GM23338 (cell line): ENCODE measurements at regions not wholly inside any gene's neighbourhood (a gene's known extent, or its start where the extent isn't known, plus 50 kb on each side); places are given as distances from the start of the nearest gene placed in this dataset.

ENCODE experiments used
- ATAC-seq: fragments of 200-7000 bp; cut with Tn5 transposase; 3 replicates; pipeline ENCODE4 v1.9.1; 2020
- DNase-seq: peaks from one replicate; pipeline ENCODE4 v3.0.0-alpha.2; 2015; ENCODE audit warnings: low spot score
- H2AFZ ChIP-seq: fragments of 200-600 bp; sonication (generic); 2 replicates; pipeline ENCODE4 v1.8.0; 2016; ENCODE audit warnings: antibody characterized with exemption, mild to moderate bottlenecking, moderate library complexity
- H3F3A ChIP-seq: fragments of 200-600 bp; sonication (generic); replicated peaks from 2 replicates; pipeline ENCODE4 v1.8.0; 2017; ENCODE audit warnings: antibody characterized with exemption, mixed run types, low read depth
- H3K27ac ChIP-seq: fragments of 200-600 bp; sonication (generic); 2 replicates; pipeline ENCODE4 v1.6.1; 2016; ENCODE audit warnings: low read depth
- H3K27me3 ChIP-seq: fragments of 200-600 bp; sonication (generic); 2 replicates; pipeline ENCODE4 v1.8.0; 2016; ENCODE audit warnings: mild to moderate bottlenecking, mixed run types, moderate library complexity; ENCODE audit not compliant: insufficient read depth
- H3K36me3 ChIP-seq: fragments of 200-600 bp; sonication (generic); 2 replicates; pipeline ENCODE4 v1.8.0; 2016; ENCODE audit warnings: mild to moderate bottlenecking; ENCODE audit not compliant: insufficient read depth
- H3K4me1 ChIP-seq: fragments of 200-600 bp; sonication (generic); 2 replicates; pipeline ENCODE4 v1.8.0; 2016; ENCODE audit warnings: mild to moderate bottlenecking, moderate library complexity; ENCODE audit not compliant: insufficient read depth
- H3K4me2 ChIP-seq: fragments of 200-600 bp; sonication (generic); 2 replicates; pipeline ENCODE4 v1.7.1; 2017; ENCODE audit warnings: mixed run types
- H3K4me3 ChIP-seq: fragments of 200-600 bp; sonication (generic); 2 replicates; pipeline ENCODE4 v1.6.1; 2016; ENCODE audit warnings: mixed run types
- H3K79me2 ChIP-seq: fragments of 200-600 bp; sonication (generic); replicated peaks from 2 replicates; pipeline ENCODE4 v1.8.0; 2017; ENCODE audit warnings: mild to moderate bottlenecking; ENCODE audit not compliant: insufficient read depth
- H3K9me2 ChIP-seq: fragments of 200-600 bp; sonication (generic); 2 replicates; pipeline ENCODE4 v1.8.0; 2017; ENCODE audit not compliant: insufficient read depth
- H4K20me1 ChIP-seq: fragments of 200-600 bp; sonication (generic); replicated peaks from 2 replicates; pipeline ENCODE4 v1.8.0; 2017; ENCODE audit warnings: mild to moderate bottlenecking; ENCODE audit not compliant: insufficient read depth
- H3K27ac Mint-ChIP-seq: 2 replicates; pipeline ENCODE4 v1.8.0; 2020; ENCODE audit warnings: inconsistent platforms, mild to moderate bottlenecking, moderate library complexity, mixed read lengths
- H3K27me3 Mint-ChIP-seq: 3 replicates; pipeline ENCODE4 v1.8.0; 2022; ENCODE audit warnings: low read depth, mild to moderate bottlenecking, moderate library complexity, mixed read lengths, inconsistent platforms; ENCODE audit not compliant: insufficient read depth, poor library complexity
- H3K36me3 Mint-ChIP-seq: 3 replicates; pipeline ENCODE4 v1.8.0; 2021; ENCODE audit warnings: low read depth, mild to moderate bottlenecking, inconsistent platforms, moderate library complexity, mixed read lengths
- H3K4me1 Mint-ChIP-seq: 3 replicates; pipeline ENCODE4 v1.8.0; 2020; ENCODE audit warnings: mild to moderate bottlenecking, inconsistent platforms, mixed read lengths
- H3K4me3 Mint-ChIP-seq: 3 replicates; pipeline ENCODE4 v1.8.0; 2021; ENCODE audit warnings: moderate library complexity, mild to moderate bottlenecking, inconsistent platforms, mixed read lengths
- H3K9me3 Mint-ChIP-seq: 3 replicates; pipeline ENCODE4 v1.8.0; 2020; ENCODE audit warnings: moderate library complexity, mild to moderate bottlenecking, inconsistent platforms, mixed read lengths
- CREB1 ChIP-seq: fragments of 250-450 bp; sonication (Bioruptor Pico); IDR thresholded peaks from 2 replicates; pipeline ENCODE4 v1.5.0; 2020; ENCODE audit warnings: low read depth, mild to moderate bottlenecking, moderate library complexity
- CTCF ChIP-seq, 2 experiments: fragments of 200-600 bp in 1 of 2; sonication (generic) in 1 of 2; conservative IDR thresholded peaks; 2 replicates each; pipeline versions ENCODE4 v1.5.1 to v1.6.1; 2016 to 2017; ENCODE audit warnings: antibody characterized with exemption in 2 of 2, low read depth in 2 of 2, mild to moderate bottlenecking in 2 of 2, moderate library complexity in 1 of 2
- ETS1 ChIP-seq: IDR thresholded peaks from 2 replicates; pipeline ENCODE4 v1.6.1; 2016; ENCODE audit warnings: antibody characterized with exemption
- EZH2 ChIP-seq: fragments of 200-600 bp; sonication (generic); IDR thresholded peaks from one replicate; pipeline ENCODE4 v1.8.0; 2017; ENCODE audit warnings: antibody characterized with exemption, mild to moderate bottlenecking, low read depth; ENCODE audit not compliant: unreplicated experiment
- EZH2phosphoT487 ChIP-seq: fragments of 200-600 bp; sonication (generic); IDR thresholded peaks from one replicate; pipeline ENCODE4 v1.8.1; 2018; ENCODE audit warnings: antibody characterized with exemption; ENCODE audit not compliant: unreplicated experiment
- JUNB ChIP-seq: IDR thresholded peaks from one replicate; pipeline ENCODE4 v1.6.1; 2016; ENCODE audit warnings: antibody characterized with exemption; ENCODE audit not compliant: unreplicated experiment
- NANOG ChIP-seq: IDR thresholded peaks from 2 replicates; pipeline ENCODE4 v1.6.1; 2016; ENCODE audit warnings: antibody characterized with exemption, borderline replicate concordance
- POLR2AphosphoS5 ChIP-seq: IDR thresholded peaks from 2 replicates; pipeline ENCODE4 v1.6.1; 2016; ENCODE audit warnings: antibody characterized with exemption, low read depth
- REST ChIP-seq: IDR thresholded peaks from one replicate; pipeline ENCODE4 v1.6.1; 2018; ENCODE audit warnings: antibody characterized with exemption; ENCODE audit not compliant: unreplicated experiment
- STAT1 ChIP-seq: IDR thresholded peaks from one replicate; pipeline ENCODE4 v1.6.1; 2016; ENCODE audit warnings: antibody characterized with exemption; ENCODE audit not compliant: unreplicated experiment
- ZNF331 ChIP-seq: fragments of 250-450 bp; sonication (Bioruptor Pico); IDR thresholded peaks from 2 replicates; pipeline ENCODE4 v1.5.0; 2020; ENCODE audit warnings: low read depth, mild to moderate bottlenecking, moderate library complexity

DNA sequence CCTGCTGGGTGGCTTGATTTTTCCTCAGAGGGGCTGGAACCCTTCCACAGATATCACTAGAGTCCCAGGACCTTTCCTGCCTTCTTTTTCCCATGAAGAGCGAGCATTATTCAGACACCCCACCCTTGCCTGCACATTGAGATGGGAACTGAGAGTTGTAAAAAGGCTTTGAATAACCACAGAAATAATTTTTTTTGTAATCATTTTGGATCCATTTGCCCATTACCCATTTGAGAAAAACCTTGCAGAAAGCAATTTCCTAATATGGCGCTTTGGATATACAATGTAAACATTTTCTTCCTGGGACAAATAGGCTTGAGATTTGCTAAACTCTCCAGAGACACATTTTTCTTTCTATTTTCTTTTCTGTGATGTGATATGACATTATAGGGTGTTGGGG lies 250.6 kb downstream of the MSRB3 start (continued):
- no peak for TF ChIP-seq ZNF331 (CRISPR knock-in tag)
- TF ChIP-seq REST, result no peak
- no peak for TF ChIP-seq CREB1 (CRISPR knock-in tag)
- no peak for TF ChIP-seq STAT1
- TF ChIP-seq EZH2phosphoT487, result no peak
- TF ChIP-seq ETS1, result no peak
- no peak for TF ChIP-seq EZH2
- no peak for TF ChIP-seq JUNB
- TF ChIP-seq CTCF (conservative IDR thresholded peaks at IDR 0.05; ENCODE audit: low read depth in 2 of 2), result no peak
- TF ChIP-seq POLR2AphosphoS5, result no peak
- no peak for TF ChIP-seq NANOG

- Histone ChIP-seq H2AFZ (no peak overlapping the region), H3K9me2 (peaks cover 16% of the 10 kb centered on the region), H4K20me1 (no peaks in the 10 kb centered on the region), H3F3A (no peaks in the 10 kb centered on the region), H3K4me3 (no peak overlapping the region), H3K27me3 (no peaks in the 10 kb centered on the region), H3K27ac (no peak overlapping the region), H3K36me3 (no peaks in the 10 kb centered on the region), H3K79me2 (no peaks in the 10 kb centered on the region), H3K4me1 (peaks cover 7% of the 10 kb centered on the region), H3K4me2 (no peak overlapping the region)
- no peaks in the 10 kb centered on the region for H3K9me3 Mint-ChIP-seq
- ATAC-seq, result no peak
- no peak overlapping the region for H3K27ac Mint-ChIP-seq
- no peak overlapping the region for H3K4me3 Mint-ChIP-seq
- no peaks in the 10 kb centered on the region for H3K36me3 Mint-ChIP-seq
- no peak for DNase-seq
- H3K27me3 Mint-ChIP-seq, result peaks cover 5% of the 10 kb centered on the region
- peaks cover 17% of the 10 kb centered on the region for H3K4me1 Mint-ChIP-seq
- no peak for TF ChIP-seq JUNB
- TF ChIP-seq ETS1, result no peak
- no peak for TF ChIP-seq REST
- no peak for TF ChIP-seq POLR2AphosphoS5
These were observed 251.4 kb downstream of the MSRB3 start for GRCh38 chr12:65529771-65530435.
